ENCODE measurements at regions not wholly inside any gene's neighbourhood (a gene's known extent, or its start where the extent isn't known, plus 50 kb on each side); places are given as distances from the start of the nearest gene placed in this dataset.

DNA sequence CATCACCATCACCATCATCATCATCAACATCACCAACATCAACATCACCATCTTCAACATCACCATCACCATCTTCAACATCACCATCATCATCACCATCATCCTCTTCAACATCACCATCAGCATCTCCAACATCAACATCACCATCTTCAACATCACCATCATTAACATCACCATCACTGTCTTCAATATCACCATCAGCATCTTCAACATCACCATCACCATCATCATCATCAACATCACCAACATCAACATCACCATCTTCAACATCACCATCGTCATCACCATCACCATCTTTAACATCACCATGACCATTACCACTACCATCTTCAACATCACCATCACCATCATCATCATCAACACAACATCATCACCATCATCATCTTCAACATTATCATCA lies 267.2 kb downstream of the SP3 start:
- TF ChIP-seq, protein P1, sequence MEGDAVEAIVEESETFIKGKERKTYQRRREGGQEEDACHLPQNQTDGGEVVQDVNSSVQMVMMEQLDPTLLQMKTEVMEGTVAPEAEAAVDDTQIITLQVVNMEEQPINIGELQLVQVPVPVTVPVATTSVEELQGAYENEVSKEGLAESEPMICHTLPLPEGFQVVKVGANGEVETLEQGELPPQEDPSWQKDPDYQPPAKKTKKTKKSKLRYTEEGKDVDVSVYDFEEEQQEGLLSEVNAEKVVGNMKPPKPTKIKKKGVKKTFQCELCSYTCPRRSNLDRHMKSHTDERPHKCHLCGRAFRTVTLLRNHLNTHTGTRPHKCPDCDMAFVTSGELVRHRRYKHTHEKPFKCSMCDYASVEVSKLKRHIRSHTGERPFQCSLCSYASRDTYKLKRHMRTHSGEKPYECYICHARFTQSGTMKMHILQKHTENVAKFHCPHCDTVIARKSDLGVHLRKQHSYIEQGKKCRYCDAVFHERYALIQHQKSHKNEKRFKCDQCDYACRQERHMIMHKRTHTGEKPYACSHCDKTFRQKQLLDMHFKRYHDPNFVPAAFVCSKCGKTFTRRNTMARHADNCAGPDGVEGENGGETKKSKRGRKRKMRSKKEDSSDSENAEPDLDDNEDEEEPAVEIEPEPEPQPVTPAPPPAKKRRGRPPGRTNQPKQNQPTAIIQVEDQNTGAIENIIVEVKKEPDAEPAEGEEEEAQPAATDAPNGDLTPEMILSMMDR (IDR thresholded peaks at IDR 0.05; ENCODE audit: low read depth, low read length, missing control alignments): no peak
- DNase-seq (ENCODE audit: low read depth): no peak
- in situ Hi-C loops (cut with HindIII; ENCODE audit: low sequenced_read_pairs): no loop called here
- H3K4me3 ChIP-seq (ENCODE audit: low read depth, low read length): no peak overlapping the region

DNA sequence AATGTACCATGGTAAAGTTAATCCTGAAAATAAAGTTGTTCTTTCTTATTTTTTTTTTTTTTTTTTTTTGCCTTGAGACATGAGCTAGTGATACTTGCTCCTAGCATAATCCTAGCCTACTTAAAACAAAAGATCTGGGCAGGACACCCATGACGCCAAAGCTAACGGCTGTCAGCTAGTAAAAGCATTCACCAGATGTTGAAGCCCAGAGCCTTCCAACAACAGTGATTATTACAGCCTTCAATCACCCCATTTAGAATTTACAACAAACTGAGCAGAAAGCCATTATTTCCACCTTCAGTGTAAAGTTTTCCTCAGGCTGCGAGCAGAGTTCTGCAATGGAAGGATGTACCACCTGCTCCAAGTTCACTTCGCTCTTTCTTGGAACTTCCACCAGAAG lies 259.5 kb downstream of the SP3 start:
- no peak overlapping the region for H3K4me3 ChIP-seq (ENCODE audit: low read depth, low read length)
- in situ Hi-C loops (cut with HindIII; ENCODE audit: low sequenced_read_pairs): no loop called here
- DNase-seq (ENCODE audit: low read depth): no peak
- TF ChIP-seq, protein P1 (IDR thresholded peaks at IDR 0.05; ENCODE audit: low read depth, low read length, missing control alignments): no peak

GRCh38 chr2:173706936-173707335 lies 258.2 kb downstream of the SP3 start:
- no peak overlapping the region for H3K4me3 ChIP-seq (ENCODE audit: low read depth, low read length)
- in situ Hi-C loops (cut with HindIII; ENCODE audit: low sequenced_read_pairs): no loop called here
- no peak for DNase-seq (ENCODE audit: low read depth)
- TF ChIP-seq, protein P1 (IDR thresholded peaks at IDR 0.05; ENCODE audit: low read depth, low read length, missing control alignments): no peak

DNA sequence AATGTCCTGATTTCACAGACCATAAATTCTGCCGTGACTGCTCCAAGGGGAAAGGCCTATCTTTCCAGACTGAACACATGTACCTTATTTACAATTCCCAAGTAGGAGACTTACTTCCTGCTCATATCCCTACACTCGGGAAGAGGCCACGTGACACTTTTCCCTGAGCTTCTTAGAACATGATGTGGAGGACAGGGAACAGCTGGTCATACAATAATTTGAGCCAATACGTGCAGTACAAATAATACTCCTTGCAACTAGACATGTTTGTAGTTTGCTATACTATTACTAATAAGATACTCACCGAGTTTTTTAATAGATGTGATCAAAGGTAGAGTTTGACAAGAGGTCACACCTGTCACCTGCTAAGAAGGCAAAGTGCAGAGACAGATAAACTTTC lies 256.4 kb downstream of the SP3 start:
- in situ Hi-C loops (cut with HindIII; ENCODE audit: low sequenced_read_pairs): no loop called here
- no peak overlapping the region for H3K4me3 ChIP-seq (ENCODE audit: low read depth, low read length)
- DNase-seq (ENCODE audit: low read depth): no peak
- TF ChIP-seq, protein P1 (IDR thresholded peaks at IDR 0.05; ENCODE audit: low read depth, low read length, missing control alignments): no peak

DNA sequence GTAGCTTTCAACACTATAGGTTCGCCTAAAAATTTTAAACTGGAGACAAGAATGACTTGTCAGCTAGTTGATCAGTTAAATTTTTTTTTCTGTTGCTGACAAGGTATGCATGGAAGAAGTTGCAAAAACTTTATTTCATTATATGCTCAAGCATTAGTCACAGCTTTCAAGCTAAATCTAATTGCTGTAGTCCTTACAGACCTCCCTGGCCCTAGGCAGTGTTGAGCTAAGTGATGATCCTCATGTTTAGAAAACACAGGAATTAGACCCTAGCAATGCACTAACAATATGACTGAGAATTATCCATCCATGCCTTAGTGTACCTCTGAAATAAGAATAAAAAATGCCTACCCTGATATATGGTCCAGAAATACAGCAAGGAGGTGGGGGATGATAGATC lies 253.4 kb downstream of the SP3 start:
- in situ Hi-C loops (cut with HindIII; ENCODE audit: low sequenced_read_pairs): no loop called here
- no peak overlapping the region for H3K4me3 ChIP-seq (ENCODE audit: low read depth, low read length)
- DNase-seq (ENCODE audit: low read depth): no peak
- TF ChIP-seq, protein P1 (IDR thresholded peaks at IDR 0.05; ENCODE audit: low read depth, low read length, missing control alignments): no peak

GRCh38 chr2:173713904-173714555 lies 251.1 kb downstream of the SP3 start:
- no peak overlapping the region for H3K4me3 ChIP-seq (ENCODE audit: low read depth, low read length)
- in situ Hi-C loops (cut with HindIII; ENCODE audit: low sequenced_read_pairs): no loop called here
- no peak for DNase-seq (ENCODE audit: low read depth)
- TF ChIP-seq, protein P1 (IDR thresholded peaks at IDR 0.05; ENCODE audit: low read depth, low read length, missing control alignments): no peak

Data from astrocyte of the cerebellum (primary cell).